ENCODE measurements at regions not wholly inside any gene's neighbourhood (a gene's known extent, or its start where the extent isn't known, plus 50 kb on each side); places are given as distances from the start of the nearest gene placed in this dataset.

GRCh38 chr5:12690361-12690760, 786.1 kb upstream of the CTNND2 start:
- H3K27ac ChIP-seq: no peak overlapping the region
- H3K9me3 ChIP-seq (ENCODE audit: severe bottlenecking): no peaks in the 10 kb centered on the region
- H3K4me3 ChIP-seq (ENCODE audit: low read depth, low read length): no peak overlapping the region
- no peak for DNase-seq
- no peaks in the 10 kb centered on the region for H3K36me3 ChIP-seq
- no peaks in the 10 kb centered on the region for H3K27me3 ChIP-seq (ENCODE audit: insufficient read depth, low read depth, severe bottlenecking)
- no peak for TF ChIP-seq CTCF (IDR thresholded peaks at IDR 0.05; ENCODE audit: low read depth, low read length)

GRCh38 chr5:12683249-12683648, 779.0 kb upstream of the CTNND2 start:
- no peaks in the 10 kb centered on the region for H3K9me3 ChIP-seq (ENCODE audit: severe bottlenecking)
- TF ChIP-seq CTCF (IDR thresholded peaks at IDR 0.05; ENCODE audit: low read depth, low read length): no peak
- no peak overlapping the region for H3K4me3 ChIP-seq (ENCODE audit: low read depth, low read length)
- no peak overlapping the region for H3K27ac ChIP-seq
- no peaks in the 10 kb centered on the region for H3K36me3 ChIP-seq
- H3K27me3 ChIP-seq (ENCODE audit: insufficient read depth, low read depth, severe bottlenecking): no peaks in the 10 kb centered on the region
- no peak for DNase-seq

GRCh38 chr5:12679731-12680130, 775.5 kb upstream of the CTNND2 start:
- no peaks in the 10 kb centered on the region for H3K27me3 ChIP-seq (ENCODE audit: insufficient read depth, low read depth, severe bottlenecking)
- H3K4me3 ChIP-seq (ENCODE audit: low read depth, low read length): no peak overlapping the region
- H3K9me3 ChIP-seq (ENCODE audit: severe bottlenecking): peaks cover 3% of the 10 kb centered on the region
- H3K36me3 ChIP-seq: no peaks in the 10 kb centered on the region
- H3K27ac ChIP-seq: no peak overlapping the region
- TF ChIP-seq CTCF (IDR thresholded peaks at IDR 0.05; ENCODE audit: low read depth, low read length): no peak
- no peak for DNase-seq

- Histone ChIP-seq H3K27me3 (ENCODE audit: insufficient read depth, low read depth, severe bottlenecking) (no peaks in the 10 kb centered on the region), H3K9me3 (ENCODE audit: severe bottlenecking) (peaks cover 3% of the 10 kb centered on the region), H3K4me3 (ENCODE audit: low read depth, low read length) (no peak overlapping the region), H3K36me3 (no peaks in the 10 kb centered on the region), H3K27ac (no peak overlapping the region)
- DNase-seq: no peak
- no peak for TF ChIP-seq CTCF (IDR thresholded peaks at IDR 0.05; ENCODE audit: low read depth, low read length)
Observed at GRCh38 chr5:12675959-12676358, 771.7 kb upstream of the CTNND2 start.

- no peak overlapping the region for H3K4me3 ChIP-seq (ENCODE audit: low read depth, low read length)
- peaks cover 3% of the 10 kb centered on the region for H3K9me3 ChIP-seq (ENCODE audit: severe bottlenecking)
- H3K27ac ChIP-seq: no peak overlapping the region
- H3K36me3 ChIP-seq: no peaks in the 10 kb centered on the region
- TF ChIP-seq CTCF (IDR thresholded peaks at IDR 0.05; ENCODE audit: low read depth, low read length): no peak
- H3K27me3 ChIP-seq (ENCODE audit: insufficient read depth, low read depth, severe bottlenecking): no peaks in the 10 kb centered on the region
- no peak for DNase-seq
Observed at GRCh38 chr5:12672141-12672540, 767.9 kb upstream of the CTNND2 start.

- H3K4me3 ChIP-seq (ENCODE audit: low read depth, low read length): no peak overlapping the region
Observed at GRCh38 chr5:12669326-12669725, 765.1 kb upstream of the CTNND2 start.

More at GRCh38 chr5:12669326-12669725, 765.1 kb upstream of the CTNND2 start:
- no peak overlapping the region for H3K27ac ChIP-seq
- H3K36me3 ChIP-seq: no peaks in the 10 kb centered on the region
- no peak for TF ChIP-seq CTCF (IDR thresholded peaks at IDR 0.05; ENCODE audit: low read depth, low read length)
- H3K27me3 ChIP-seq (ENCODE audit: insufficient read depth, low read depth, severe bottlenecking): no peaks in the 10 kb centered on the region
- H3K9me3 ChIP-seq (ENCODE audit: severe bottlenecking): no peaks in the 10 kb centered on the region
- no peak for DNase-seq

Measured in WERI-Rb-1 (cell line).